SJSA1 (cell line): ENCODE measurements at regions not wholly inside any gene's neighbourhood (a gene's known extent, or its start where the extent isn't known, plus 50 kb on each side); places are given as distances from the start of the nearest gene placed in this dataset.
"Not testable (repeated sequence)": the region's sequence is repeated elsewhere in the genome, so short reads cannot be mapped to it uniquely, and the experiment has no call there.

Source experiments
- DNase-seq, 2 experiments: peaks; one replicate each; pipeline ENCODE4 v3.0.0-alpha.2; 2015 to 2020; ENCODE audit warnings: low spot score in 2 of 2, low read depth in 1 of 2
- H3K27ac ChIP-seq: fragments of 250-450 bp; sonication (Bioruptor Pico); 2 replicates; pipeline ENCODE4 v1.5.1; 2020; ENCODE audit warnings: mild to moderate bottlenecking, moderate library complexity
- H3K27me3 ChIP-seq: fragments of 250-450 bp; sonication (Bioruptor Pico); replicated peaks from 2 replicates; pipeline ENCODE4 v1.5.1; 2020; ENCODE audit warnings: mild to moderate bottlenecking, moderate library complexity
- H3K36me3 ChIP-seq: fragments of 250-450 bp; sonication (Bioruptor Pico); 2 replicates; pipeline ENCODE4 v1.5.1; 2020; ENCODE audit warnings: mild to moderate bottlenecking
- H3K4me1 ChIP-seq: fragments of 250-450 bp; sonication (Bioruptor Pico); replicated peaks from 2 replicates; pipeline ENCODE4 v1.6.1; 2021; ENCODE audit warnings: mild to moderate bottlenecking
- H3K4me3 ChIP-seq: fragments of 250-450 bp; sonication (Bioruptor Pico); 2 replicates; pipeline ENCODE4 v1.5.1; 2020; ENCODE audit warnings: mild to moderate bottlenecking
- H3K9me3 ChIP-seq: fragments of 250-450 bp; sonication (Bioruptor Pico); replicated peaks from 2 replicates; pipeline ENCODE4 v1.5.1; 2020; ENCODE audit warnings: mild to moderate bottlenecking

GRCh38 chr7:149973681-149974080, 99.9 kb downstream of the ATP6V0E2 start:
- not testable (repeated sequence) for H3K27ac ChIP-seq, H3K4me1 ChIP-seq, DNase-seq, H3K36me3 ChIP-seq, H3K9me3 ChIP-seq, H3K27me3 ChIP-seq, H3K4me3 ChIP-seq

DNA sequence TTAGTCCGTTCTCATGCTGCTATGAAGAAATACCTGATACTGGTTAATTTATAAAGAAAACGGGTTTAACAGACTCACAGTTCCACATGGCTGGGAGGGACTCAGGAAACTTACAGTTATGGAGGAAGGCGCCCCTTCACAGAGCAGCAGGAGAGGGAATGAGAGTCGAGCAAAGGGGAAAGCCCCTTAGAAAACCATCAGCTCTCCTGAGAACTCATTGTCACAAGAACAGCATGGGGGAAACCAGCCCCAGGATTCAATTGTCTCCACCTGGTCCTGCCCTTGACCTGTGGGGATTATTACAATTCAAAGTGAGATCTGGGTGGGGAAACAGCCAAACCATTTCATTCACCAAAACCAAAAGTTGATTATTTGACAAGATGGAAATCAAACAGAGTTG, 101.8 kb downstream of the ATP6V0E2 start:
- H3K9me3 ChIP-seq: not testable (repeated sequence)

GRCh38 chr7:149978537-149978936, 104.8 kb downstream of the ATP6V0E2 start:
- DNase-seq, H3K4me1 ChIP-seq, H3K9me3 ChIP-seq, H3K27me3 ChIP-seq, H3K36me3 ChIP-seq, H3K27ac ChIP-seq, H3K4me3 ChIP-seq: not testable (repeated sequence)

More for the DNA sequence above, 101.8 kb downstream of the ATP6V0E2 start:
- not testable (repeated sequence) for H3K4me1 ChIP-seq, DNase-seq, H3K27ac ChIP-seq, H3K4me3 ChIP-seq, H3K27me3 ChIP-seq, H3K36me3 ChIP-seq

- not testable (repeated sequence) for H3K4me3 ChIP-seq, H3K27ac ChIP-seq, H3K9me3 ChIP-seq, DNase-seq, H3K27me3 ChIP-seq, H3K4me1 ChIP-seq, H3K36me3 ChIP-seq
Measured at GRCh38 chr7:149978944-149979343, 105.2 kb downstream of the ATP6V0E2 start.

- H3K27ac ChIP-seq, H3K4me1 ChIP-seq, H3K4me3 ChIP-seq, H3K9me3 ChIP-seq, H3K36me3 ChIP-seq, DNase-seq, H3K27me3 ChIP-seq: not testable (repeated sequence)
Measured at GRCh38 chr7:149982537-149983112, 108.9 kb downstream of the ATP6V0E2 start.

GRCh38 chr7:149986866-149987265, 113.1 kb downstream of the ATP6V0E2 start:
- not testable (repeated sequence) for H3K9me3 ChIP-seq, H3K27ac ChIP-seq, H3K4me3 ChIP-seq, DNase-seq, H3K27me3 ChIP-seq, H3K36me3 ChIP-seq, H3K4me1 ChIP-seq

DNA sequence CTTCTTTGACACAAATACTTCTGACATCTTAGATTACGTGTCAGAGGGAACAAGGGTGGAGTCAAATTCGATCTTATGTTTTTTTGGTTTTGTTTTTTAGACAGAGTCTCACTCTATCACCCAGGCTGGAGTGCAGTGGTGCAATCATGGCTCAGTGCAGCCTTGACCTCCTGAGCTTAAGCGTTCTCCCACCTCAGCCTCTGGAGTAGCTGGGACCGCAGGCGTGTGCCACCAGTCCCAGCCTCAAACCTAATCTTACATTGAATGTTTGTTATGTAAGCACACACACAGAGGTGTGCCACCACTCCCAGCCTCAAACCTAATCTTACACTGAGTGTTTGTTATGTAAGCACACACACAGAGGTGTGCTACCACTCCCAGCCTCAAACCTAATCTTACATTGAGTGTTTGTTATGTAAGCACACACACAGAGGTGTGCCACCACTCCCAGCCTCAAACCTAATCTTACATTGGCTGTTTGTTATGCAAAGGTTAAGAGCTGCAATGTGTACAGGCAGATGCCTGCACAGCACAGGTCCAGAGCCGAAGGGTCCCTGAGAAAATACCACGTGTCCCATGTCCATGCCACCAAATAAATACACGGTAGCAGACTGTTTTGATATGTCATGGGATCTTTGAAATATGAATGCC, 118.0 kb downstream of the ATP6V0E2 start:
- DNase-seq, H3K9me3 ChIP-seq, H3K36me3 ChIP-seq, H3K4me3 ChIP-seq, H3K4me1 ChIP-seq, H3K27me3 ChIP-seq, H3K27ac ChIP-seq: not testable (repeated sequence)

- H3K4me1 ChIP-seq, H3K27ac ChIP-seq, H3K9me3 ChIP-seq, DNase-seq, H3K4me3 ChIP-seq, H3K36me3 ChIP-seq, H3K27me3 ChIP-seq: not testable (repeated sequence)
Measured at GRCh38 chr7:149992366-149992765, 118.6 kb downstream of the ATP6V0E2 start.

- not testable (repeated sequence) for H3K9me3 ChIP-seq, H3K4me1 ChIP-seq, DNase-seq, H3K4me3 ChIP-seq, H3K27ac ChIP-seq, H3K36me3 ChIP-seq, H3K27me3 ChIP-seq
Measured at GRCh38 chr7:149995369-149996026, 121.7 kb downstream of the ATP6V0E2 start.

GRCh38 chr7:150000780-150001599, 127.2 kb downstream of the ATP6V0E2 start:
- not testable (repeated sequence) for H3K9me3 ChIP-seq, H3K4me3 ChIP-seq, H3K4me1 ChIP-seq, H3K27ac ChIP-seq, H3K36me3 ChIP-seq, H3K27me3 ChIP-seq, DNase-seq

GRCh38 chr7:150003304-150003810, 129.6 kb downstream of the ATP6V0E2 start:
- H3K9me3 ChIP-seq: peaks cover 6% of the 10 kb centered on the region
- H3K4me1 ChIP-seq: no peaks in the 10 kb centered on the region
- H3K36me3 ChIP-seq: no peaks in the 10 kb centered on the region
- no peak overlapping the region for H3K27ac ChIP-seq
- no peak for DNase-seq
- H3K4me3 ChIP-seq: no peak overlapping the region
- H3K27me3 ChIP-seq: no peaks in the 10 kb centered on the region

- H3K4me3 ChIP-seq, H3K27me3 ChIP-seq, H3K27ac ChIP-seq, DNase-seq, H3K9me3 ChIP-seq, H3K36me3 ChIP-seq, H3K4me1 ChIP-seq: not testable (repeated sequence)
Measured at GRCh38 chr7:150003973-150004372, 130.2 kb downstream of the ATP6V0E2 start.

DNA sequence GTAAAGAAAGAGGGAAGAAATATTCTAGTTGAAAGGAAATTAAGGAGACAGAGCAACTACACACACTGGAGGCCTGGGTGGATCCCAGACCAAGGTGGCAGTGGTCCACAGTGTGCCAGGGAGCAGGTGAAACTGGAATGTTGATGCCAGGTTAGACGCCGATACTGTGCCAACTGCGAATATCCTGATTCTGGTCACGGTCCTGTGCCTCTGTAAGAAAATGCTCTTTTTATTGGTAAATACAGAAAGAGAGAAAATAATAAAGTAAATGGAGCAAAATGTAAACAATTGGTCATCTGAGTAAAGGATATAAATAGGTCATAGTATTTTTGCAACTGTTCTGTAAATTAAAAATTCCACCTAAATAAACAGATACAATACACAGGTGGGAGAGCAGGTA, 131.1 kb downstream of the ATP6V0E2 start:
- not testable (repeated sequence) for H3K36me3 ChIP-seq, H3K4me1 ChIP-seq, H3K27me3 ChIP-seq, H3K27ac ChIP-seq, H3K9me3 ChIP-seq, H3K4me3 ChIP-seq, DNase-seq
